Stimulated activated naive CD8-positive, alpha-beta T cell treated with anti-CD3 and anti-CD28 coated beads, Interleukin-15, Interleukin-2, amounts not matched to agents 100 ng/mL and 50 ng/mL, for 24 hours (primary cell): ENCODE measurements at regions not wholly inside any gene's neighbourhood (a gene's known extent, or its start where the extent isn't known, plus 50 kb on each side); places are given as distances from the start of the nearest gene placed in this dataset.

Source experiments
- H3K27ac Mint-ChIP-seq: one replicate; pipeline ENCODE4 v1.8.0; 2021; ENCODE audit warnings: mild to moderate bottlenecking, mixed read lengths
- H3K27me3 Mint-ChIP-seq: one replicate; pipeline ENCODE4 v1.8.0; 2021; ENCODE audit warnings: mixed read lengths
- H3K36me3 Mint-ChIP-seq: one replicate; pipeline ENCODE4 v1.8.0; 2021; ENCODE audit warnings: low read depth, mixed read lengths
- H3K4me1 Mint-ChIP-seq: one replicate; pipeline ENCODE4 v1.8.0; 2021; ENCODE audit warnings: low read depth, mixed read lengths
- H3K4me3 Mint-ChIP-seq: one replicate; pipeline ENCODE4 v1.8.0; 2021; ENCODE audit warnings: mild to moderate bottlenecking, mixed read lengths
- H3K9me3 Mint-ChIP-seq: one replicate; pipeline ENCODE4 v1.8.0; 2021; ENCODE audit warnings: mixed read lengths

DNA sequence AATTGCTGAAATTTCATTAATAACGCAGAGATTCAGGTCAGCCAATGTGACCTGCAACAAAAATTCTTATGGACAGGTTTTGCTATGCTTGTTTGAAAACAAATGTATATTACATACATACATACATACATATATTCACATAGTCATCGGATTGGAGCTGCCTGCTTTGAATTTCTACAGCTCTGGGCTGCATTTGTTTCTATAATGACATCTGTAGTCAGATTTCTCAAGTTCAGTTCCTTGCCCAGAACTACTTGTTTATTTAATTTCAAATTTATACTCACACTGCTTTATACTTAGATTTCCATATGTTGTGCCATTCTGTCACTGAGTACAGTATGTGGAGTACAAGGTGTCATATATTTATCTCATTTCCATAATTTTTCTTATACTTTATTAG is 2775.0 kb downstream of the PCDH9 start:
- H3K4me3 Mint-ChIP-seq = no peak overlapping the region
- no peaks in the 10 kb centered on the region for H3K36me3 Mint-ChIP-seq
- peaks cover 3% of the 10 kb centered on the region for H3K9me3 Mint-ChIP-seq
- H3K27me3 Mint-ChIP-seq = no peaks in the 10 kb centered on the region
- H3K27ac Mint-ChIP-seq = no peak overlapping the region
- H3K4me1 Mint-ChIP-seq = no peaks in the 10 kb centered on the region

DNA sequence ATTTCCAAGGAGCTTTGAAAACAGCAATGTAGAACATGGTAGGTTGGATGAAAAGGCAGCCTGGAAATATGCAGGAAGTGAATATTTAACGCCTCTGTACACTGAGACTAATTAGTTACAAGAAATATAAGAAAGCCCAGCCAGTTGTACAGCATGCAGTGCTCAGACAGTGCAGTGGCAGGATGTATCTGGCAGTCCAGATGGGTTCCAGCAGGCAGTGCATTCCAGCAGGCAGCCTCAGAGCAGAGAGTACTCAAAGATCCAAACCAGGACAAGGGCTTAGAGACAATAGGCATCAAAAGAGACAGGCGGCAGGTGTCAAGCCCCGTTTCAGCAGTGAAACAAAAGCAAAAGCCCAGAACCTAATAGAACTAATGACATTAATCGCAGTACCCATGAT is 2776.3 kb downstream of the PCDH9 start:
- H3K4me3 Mint-ChIP-seq = no peak overlapping the region
- H3K27me3 Mint-ChIP-seq = no peaks in the 10 kb centered on the region
- peaks cover 3% of the 10 kb centered on the region for H3K9me3 Mint-ChIP-seq
- H3K27ac Mint-ChIP-seq = no peak overlapping the region
- H3K4me1 Mint-ChIP-seq = no peaks in the 10 kb centered on the region
- no peaks in the 10 kb centered on the region for H3K36me3 Mint-ChIP-seq

DNA sequence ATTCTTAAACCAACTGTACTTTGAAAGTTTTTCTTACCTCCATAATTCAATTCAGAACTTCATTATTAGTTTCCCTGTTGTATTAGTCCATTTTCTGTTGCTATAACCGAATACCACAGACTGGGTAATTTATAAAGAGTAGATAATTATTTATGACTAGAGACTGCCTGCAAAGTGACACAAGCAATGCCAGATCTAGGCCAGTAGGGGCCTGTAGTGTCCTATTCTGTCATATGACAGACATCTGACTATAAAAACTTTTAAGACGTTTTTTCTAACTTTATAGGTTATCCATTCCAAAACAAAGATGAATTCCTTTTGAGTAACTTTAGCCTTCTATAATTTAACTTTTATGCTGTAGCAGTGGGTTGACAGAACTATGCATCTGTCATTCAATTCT is 2783.8 kb downstream of the PCDH9 start:
- no peak overlapping the region for H3K4me3 Mint-ChIP-seq
- no peaks in the 10 kb centered on the region for H3K36me3 Mint-ChIP-seq

DNA sequence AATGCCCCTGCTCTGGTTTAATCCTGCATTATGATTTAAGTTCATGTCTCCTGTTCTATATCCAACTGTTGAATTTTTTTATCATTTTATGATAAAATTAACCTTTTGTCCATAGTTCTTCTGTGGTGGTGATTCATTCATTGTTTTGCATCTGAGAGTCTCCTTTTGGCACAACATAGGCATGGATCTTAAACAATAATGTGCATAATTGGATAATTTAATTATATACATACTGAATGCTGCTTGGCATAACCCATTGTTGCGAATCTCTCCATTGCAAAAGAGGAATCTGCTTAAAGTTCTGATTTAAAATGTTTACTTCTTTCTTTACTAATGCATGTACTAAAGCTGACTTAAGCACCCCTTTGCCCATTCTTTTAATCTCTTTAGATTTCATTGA is 2788.4 kb downstream of the PCDH9 start:
- Mint-ChIP-seq H3K27ac (no peak overlapping the region), H3K27me3 (no peaks in the 10 kb centered on the region), H3K9me3 (peaks cover 6% of the 10 kb centered on the region), H3K4me1 (no peaks in the 10 kb centered on the region), H3K4me3 (no peak overlapping the region), H3K36me3 (no peaks in the 10 kb centered on the region)

More for the DNA sequence above, 2783.8 kb downstream of the PCDH9 start:
- no peaks in the 10 kb centered on the region for H3K9me3 Mint-ChIP-seq
- no peak overlapping the region for H3K27ac Mint-ChIP-seq
- H3K27me3 Mint-ChIP-seq = no peaks in the 10 kb centered on the region
- no peaks in the 10 kb centered on the region for H3K4me1 Mint-ChIP-seq

DNA sequence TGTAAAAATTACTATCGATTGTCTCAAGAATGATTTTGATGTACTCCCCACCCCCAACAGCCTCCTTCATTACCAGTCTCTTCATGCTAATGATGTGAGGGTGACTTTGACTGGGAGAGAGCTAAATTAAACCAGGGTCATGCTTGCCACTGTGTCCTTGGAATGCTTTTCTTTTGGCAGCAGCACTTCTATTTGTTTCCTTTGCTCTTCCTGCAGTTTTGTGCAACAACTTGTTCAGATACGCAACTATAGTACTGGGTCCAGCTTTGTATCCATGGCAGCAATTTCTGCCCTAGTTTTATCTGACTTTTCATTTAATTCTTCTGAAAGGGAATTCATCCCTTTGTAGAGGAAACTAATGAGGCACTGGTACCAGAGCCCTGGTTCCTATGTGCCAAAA is 2792.1 kb downstream of the PCDH9 start:
- Mint-ChIP-seq H3K4me3 (no peak overlapping the region), H3K4me1 (no peaks in the 10 kb centered on the region), H3K9me3 (peaks cover 6% of the 10 kb centered on the region), H3K36me3 (no peaks in the 10 kb centered on the region), H3K27ac (no peak overlapping the region), H3K27me3 (no peaks in the 10 kb centered on the region)

DNA sequence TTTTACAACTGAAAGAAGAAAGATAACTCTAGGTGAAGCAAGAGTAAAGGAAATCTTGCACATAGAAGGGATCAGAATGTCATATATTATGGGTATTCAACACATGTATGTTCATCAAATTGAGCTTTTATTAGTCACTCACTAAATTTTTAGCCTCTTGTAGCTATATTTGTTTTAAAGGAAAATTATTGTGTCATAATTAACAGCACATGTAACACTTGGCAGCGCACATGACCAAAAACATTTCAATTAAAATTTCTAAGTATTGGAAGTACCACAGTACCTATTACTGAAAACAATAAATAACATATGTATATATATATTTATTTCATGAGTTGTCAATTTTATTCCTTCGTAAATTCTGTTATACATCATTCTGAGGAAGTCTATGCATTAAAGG is 2800.4 kb downstream of the PCDH9 start:
- H3K9me3 Mint-ChIP-seq = no peaks in the 10 kb centered on the region
- no peak overlapping the region for H3K4me3 Mint-ChIP-seq
- H3K27me3 Mint-ChIP-seq = no peaks in the 10 kb centered on the region
- no peak overlapping the region for H3K27ac Mint-ChIP-seq
- no peaks in the 10 kb centered on the region for H3K36me3 Mint-ChIP-seq
- no peaks in the 10 kb centered on the region for H3K4me1 Mint-ChIP-seq

DNA sequence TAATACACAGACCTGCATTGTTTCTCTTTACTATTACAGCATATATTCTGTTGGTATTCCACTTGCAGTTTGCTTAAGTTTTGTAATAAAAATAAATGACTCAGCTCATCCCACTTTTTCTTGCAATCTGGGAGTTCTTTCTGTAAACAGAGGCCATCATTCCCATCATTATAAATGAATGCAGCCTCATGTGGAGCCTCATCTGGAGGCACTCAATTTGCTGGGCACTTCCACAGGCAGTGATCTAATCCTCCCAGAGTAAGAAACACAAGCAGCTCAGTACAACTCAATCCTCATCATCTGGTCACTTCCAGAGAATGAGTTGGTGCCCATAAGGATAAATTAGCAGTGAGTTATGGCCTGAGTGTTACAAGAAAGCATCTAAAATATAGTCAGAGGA is 2801.9 kb downstream of the PCDH9 start:
- H3K4me3 Mint-ChIP-seq = no peak overlapping the region
- no peaks in the 10 kb centered on the region for H3K4me1 Mint-ChIP-seq
- no peaks in the 10 kb centered on the region for H3K27me3 Mint-ChIP-seq
- H3K27ac Mint-ChIP-seq = no peak overlapping the region
- H3K9me3 Mint-ChIP-seq = no peaks in the 10 kb centered on the region
- no peaks in the 10 kb centered on the region for H3K36me3 Mint-ChIP-seq

DNA sequence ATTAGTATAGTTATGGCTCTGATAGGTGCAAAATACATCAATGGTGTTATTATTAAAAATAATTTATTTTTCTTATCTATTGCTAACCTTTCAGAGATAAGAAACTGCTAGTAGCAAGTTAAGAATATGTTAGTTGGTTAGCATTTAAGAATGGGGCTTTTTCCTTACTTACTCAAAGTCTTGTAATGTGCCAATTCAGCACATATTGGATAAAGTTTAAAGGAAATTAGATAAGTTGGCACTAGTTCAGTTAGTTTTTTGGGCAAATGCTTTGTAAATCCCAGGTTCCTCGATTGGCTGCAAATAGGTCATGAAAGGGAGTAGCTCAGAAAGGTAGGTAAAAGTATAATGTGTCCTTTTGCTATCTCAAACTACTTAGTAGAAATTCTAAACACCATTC is 2806.7 kb downstream of the PCDH9 start:
- Mint-ChIP-seq H3K4me3 (no peak overlapping the region), H3K27ac (no peak overlapping the region), H3K36me3 (no peaks in the 10 kb centered on the region), H3K27me3 (no peaks in the 10 kb centered on the region), H3K9me3 (no peaks in the 10 kb centered on the region), H3K4me1 (no peaks in the 10 kb centered on the region)

GRCh38 chr13:64420181-64420580 is 2810.0 kb downstream of the PCDH9 start:
- Mint-ChIP-seq H3K4me3 (no peak overlapping the region), H3K27me3 (no peaks in the 10 kb centered on the region), H3K4me1 (no peaks in the 10 kb centered on the region), H3K9me3 (no peaks in the 10 kb centered on the region), H3K27ac (no peak overlapping the region), H3K36me3 (no peaks in the 10 kb centered on the region)

DNA sequence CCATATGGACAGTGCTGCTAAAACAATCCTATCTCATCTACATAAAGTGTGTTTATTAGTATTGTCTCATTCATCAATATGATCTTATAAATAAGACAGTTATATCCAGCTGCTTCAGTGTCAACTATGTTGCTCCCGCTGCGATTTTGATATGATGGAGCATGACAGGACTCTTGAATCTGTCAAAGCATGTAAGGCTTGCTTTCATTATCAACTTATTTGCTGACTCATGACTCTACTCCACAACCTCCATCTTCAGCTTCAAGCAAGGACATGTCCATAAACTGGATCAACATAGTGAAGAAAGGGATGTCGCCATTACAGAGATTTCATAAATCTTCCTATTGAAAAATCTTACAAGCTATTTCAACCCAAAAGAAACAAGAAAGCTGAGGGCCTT is 2812.6 kb downstream of the PCDH9 start:
- no peak overlapping the region for H3K27ac Mint-ChIP-seq
- no peaks in the 10 kb centered on the region for H3K36me3 Mint-ChIP-seq
- H3K4me3 Mint-ChIP-seq = no peak overlapping the region
- H3K9me3 Mint-ChIP-seq = peaks cover 5% of the 10 kb centered on the region
- H3K4me1 Mint-ChIP-seq = no peaks in the 10 kb centered on the region
- H3K27me3 Mint-ChIP-seq = no peaks in the 10 kb centered on the region

DNA sequence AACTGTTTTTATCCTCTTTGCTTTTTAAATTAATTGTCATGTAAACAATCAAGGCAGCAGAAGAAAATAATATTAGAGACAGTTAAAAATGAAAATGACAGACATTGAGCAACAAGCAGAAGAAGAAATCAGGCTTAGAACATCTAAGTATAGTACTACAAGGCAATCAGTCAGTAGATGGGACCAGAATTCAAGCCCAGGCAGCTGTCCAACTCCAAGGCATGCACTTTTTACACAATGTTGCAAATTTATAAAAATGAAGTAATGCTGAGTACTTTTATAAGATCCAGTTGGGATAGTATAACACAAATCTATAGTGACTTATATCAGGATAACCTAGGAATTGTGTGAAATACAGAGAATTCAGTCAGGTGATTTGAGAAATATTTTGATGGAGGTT is 2815.8 kb downstream of the PCDH9 start:
- Mint-ChIP-seq H3K27ac (no peak overlapping the region), H3K9me3 (peaks cover 5% of the 10 kb centered on the region), H3K4me1 (no peaks in the 10 kb centered on the region), H3K36me3 (no peaks in the 10 kb centered on the region), H3K27me3 (no peaks in the 10 kb centered on the region), H3K4me3 (no peak overlapping the region)

DNA sequence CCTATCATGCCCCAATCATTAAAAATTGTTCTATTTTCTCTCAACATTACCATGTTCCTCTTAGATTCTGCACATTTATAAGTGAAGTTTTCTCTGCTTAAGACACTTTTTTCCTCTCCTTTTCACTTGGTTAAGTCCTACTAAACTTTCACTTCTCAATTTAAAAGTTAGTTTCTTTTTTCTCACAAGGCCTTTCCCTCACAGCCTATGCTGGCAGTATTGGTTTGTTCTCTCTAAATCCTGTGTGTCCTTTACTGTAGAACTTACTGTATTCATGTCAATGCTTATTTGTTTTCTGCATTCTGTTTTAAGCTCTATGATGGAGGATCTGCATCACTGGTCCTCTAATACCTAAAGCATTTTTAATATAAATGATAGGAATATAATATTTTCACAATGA is 2816.6 kb downstream of the PCDH9 start:
- no peaks in the 10 kb centered on the region for H3K27me3 Mint-ChIP-seq
- no peaks in the 10 kb centered on the region for H3K4me1 Mint-ChIP-seq
- H3K4me3 Mint-ChIP-seq = no peak overlapping the region
- H3K36me3 Mint-ChIP-seq = no peaks in the 10 kb centered on the region
- no peak overlapping the region for H3K27ac Mint-ChIP-seq
- peaks cover 5% of the 10 kb centered on the region for H3K9me3 Mint-ChIP-seq

DNA sequence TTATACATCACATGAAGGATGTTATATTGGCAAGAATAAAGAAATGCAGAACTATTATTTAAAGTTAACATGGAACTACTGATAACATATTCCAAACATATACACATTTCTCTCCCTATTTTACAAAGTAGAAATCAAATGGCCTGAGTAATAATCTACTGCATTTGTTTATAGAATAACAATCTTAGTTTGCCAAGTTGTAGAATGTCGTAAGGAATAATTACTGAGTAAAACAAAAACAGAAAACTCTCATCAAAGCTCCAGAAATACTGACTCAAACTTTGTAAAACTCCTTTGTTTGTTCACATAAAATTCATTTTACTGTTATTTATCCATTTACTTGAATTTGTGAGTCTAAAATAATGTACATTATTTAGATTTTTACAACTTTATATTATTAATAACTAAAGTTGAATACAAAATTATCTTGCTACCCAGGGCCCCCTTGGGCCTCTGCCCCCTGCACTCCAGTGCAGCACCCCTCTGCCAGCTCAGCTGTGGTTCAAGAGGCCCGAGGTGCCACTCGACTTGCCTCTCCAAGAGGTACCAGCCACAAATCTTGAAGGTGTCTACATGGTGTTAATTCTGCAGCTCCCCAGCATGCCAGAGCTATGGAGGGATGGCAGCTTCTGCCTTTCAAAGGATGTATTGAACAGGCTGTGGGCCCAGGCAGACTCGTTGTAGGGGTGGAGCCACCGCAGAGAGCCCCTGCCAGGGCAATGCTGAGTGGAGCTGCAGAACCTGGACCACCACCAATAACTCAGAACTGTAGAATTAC is 2819.7 kb downstream of the PCDH9 start:
- no peaks in the 10 kb centered on the region for H3K36me3 Mint-ChIP-seq
- no peak overlapping the region for H3K27ac Mint-ChIP-seq
- H3K27me3 Mint-ChIP-seq = no peaks in the 10 kb centered on the region
- no peaks in the 10 kb centered on the region for H3K4me1 Mint-ChIP-seq
- H3K4me3 Mint-ChIP-seq = no peak overlapping the region
- peaks cover 19% of the 10 kb centered on the region for H3K9me3 Mint-ChIP-seq

- no peaks in the 10 kb centered on the region for H3K27me3 Mint-ChIP-seq
- H3K27ac Mint-ChIP-seq = no peak overlapping the region
- H3K9me3 Mint-ChIP-seq = no peaks in the 10 kb centered on the region
- no peak overlapping the region for H3K4me3 Mint-ChIP-seq
- no peaks in the 10 kb centered on the region for H3K36me3 Mint-ChIP-seq
- no peaks in the 10 kb centered on the region for H3K4me1 Mint-ChIP-seq
Measured at GRCh38 chr13:64397701-64398100, 2832.4 kb downstream of the PCDH9 start.

DNA sequence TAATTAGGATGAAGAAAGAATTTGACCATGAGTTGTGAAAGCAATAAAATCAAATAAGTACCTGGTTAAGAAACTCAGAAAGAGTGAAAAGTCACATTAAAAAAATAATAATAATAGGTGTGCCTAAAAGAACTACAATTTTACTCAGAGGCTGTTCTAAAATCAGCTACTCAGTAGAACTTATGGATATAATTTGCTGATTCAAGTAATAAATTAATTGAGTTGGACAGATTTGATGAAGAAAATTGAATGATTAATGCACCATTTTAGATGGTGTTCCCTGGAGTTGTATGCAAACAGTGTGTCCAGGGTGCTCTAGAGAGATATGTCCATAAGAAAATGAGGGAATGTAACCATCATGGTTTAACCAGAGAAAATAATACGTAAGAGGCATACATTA is 2852.5 kb downstream of the PCDH9 start:
- Mint-ChIP-seq H3K27me3 (no peaks in the 10 kb centered on the region), H3K36me3 (no peaks in the 10 kb centered on the region), H3K27ac (no peak overlapping the region), H3K4me1 (no peaks in the 10 kb centered on the region), H3K9me3 (peaks cover 27% of the 10 kb centered on the region), H3K4me3 (no peak overlapping the region)

- Mint-ChIP-seq H3K27me3 (no peaks in the 10 kb centered on the region), H3K4me3 (no peak overlapping the region), H3K4me1 (no peaks in the 10 kb centered on the region), H3K9me3 (peaks cover 22% of the 10 kb centered on the region), H3K36me3 (no peaks in the 10 kb centered on the region), H3K27ac (no peak overlapping the region)
Measured at GRCh38 chr13:64371461-64371860, 2858.7 kb downstream of the PCDH9 start.
